ENCODE measurements at regions not wholly inside any gene's neighbourhood (a gene's known extent, or its start where the extent isn't known, plus 50 kb on each side); places are given as distances from the start of the nearest gene placed in this dataset.
"Not testable (repeated sequence)": the region's sequence is repeated elsewhere in the genome, so short reads cannot be mapped to it uniquely, and the experiment has no call there.

GRCh38 chr5:2569176-2569575 is 182.3 kb downstream of the IRX2 start:
- no peak for DNase-seq (ENCODE audit: low spot score)

- DNase-seq (ENCODE audit: low spot score) = no peak
Observed at GRCh38 chr5:2566284-2566683, 185.2 kb downstream of the IRX2 start.

GRCh38 chr5:2565147-2565546 is 186.3 kb downstream of the IRX2 start:
- no peak for DNase-seq (ENCODE audit: low spot score)

- no peak for DNase-seq (ENCODE audit: low spot score)
Observed at GRCh38 chr5:2563046-2563445, 188.4 kb downstream of the IRX2 start.

- DNase-seq (ENCODE audit: low spot score) = no peak
Observed at GRCh38 chr5:2562036-2562435, 189.4 kb downstream of the IRX2 start.

GRCh38 chr5:2560435-2560834 is 191.0 kb downstream of the IRX2 start:
- DNase-seq (ENCODE audit: low spot score) = no peak

GRCh38 chr5:2557435-2557834 is 194.0 kb downstream of the IRX2 start:
- DNase-seq (ENCODE audit: low spot score) = no peak

- DNase-seq (ENCODE audit: low spot score) = no peak
Observed at GRCh38 chr5:2556375-2556966, 195.0 kb downstream of the IRX2 start.

GRCh38 chr5:2553611-2554010 is 197.9 kb downstream of the IRX2 start:
- no peak for DNase-seq (ENCODE audit: low spot score)

GRCh38 chr5:2550509-2550908 is 201.0 kb downstream of the IRX2 start:
- no peak for DNase-seq (ENCODE audit: low spot score)

- DNase-seq (ENCODE audit: low spot score) = no peak
Observed at GRCh38 chr5:2549900-2550299, 201.6 kb downstream of the IRX2 start.

- DNase-seq (ENCODE audit: low spot score) = no peak
Observed at GRCh38 chr5:2549354-2549753, 202.1 kb downstream of the IRX2 start.

- no peak for DNase-seq (ENCODE audit: low spot score)
Observed at GRCh38 chr5:2546938-2547337, 204.5 kb downstream of the IRX2 start.

GRCh38 chr5:2544003-2544402 is 207.5 kb downstream of the IRX2 start:
- DNase-seq (ENCODE audit: low spot score) = no peak

GRCh38 chr5:2542821-2543220 is 208.7 kb downstream of the IRX2 start:
- DNase-seq (ENCODE audit: low spot score) = no peak

- DNase-seq (ENCODE audit: low spot score) = no peak
Observed at GRCh38 chr5:2542026-2542425, 209.5 kb downstream of the IRX2 start.

- DNase-seq (ENCODE audit: low spot score) = no peak
Observed at GRCh38 chr5:2538169-2538568, 213.3 kb downstream of the IRX2 start.

- DNase-seq (ENCODE audit: low spot score) = no peak
Observed at GRCh38 chr5:2537378-2538145, 213.9 kb downstream of the IRX2 start.

- DNase-seq (ENCODE audit: low spot score) = no peak
Observed at GRCh38 chr5:2536632-2537377, 214.7 kb downstream of the IRX2 start.

- no peak for DNase-seq (ENCODE audit: low spot score)
Observed at GRCh38 chr5:2534970-2535369, 216.5 kb downstream of the IRX2 start.

GRCh38 chr5:2534251-2534650 is 217.2 kb downstream of the IRX2 start:
- no peak for DNase-seq (ENCODE audit: low spot score)

GRCh38 chr5:2533848-2534247 is 217.6 kb downstream of the IRX2 start:
- not testable (repeated sequence) for DNase-seq (ENCODE audit: low spot score)

- DNase-seq (ENCODE audit: low spot score) = no peak
Observed at GRCh38 chr5:2532809-2533208, 218.7 kb downstream of the IRX2 start.
